Nephron progenitor cell (in vitro differentiated cells): ENCODE measurements at regions not wholly inside any gene's neighbourhood (a gene's known extent, or its start where the extent isn't known, plus 50 kb on each side); places are given as distances from the start of the nearest gene placed in this dataset.

Experiments used
- DNase-seq: peaks from one replicate; pipeline ENCODE4 v3.0.0; 2021
- H3K27ac Mint-ChIP-seq: 2 replicates; pipeline ENCODE4 v1.8.0; 2021; ENCODE audit warnings: mild to moderate bottlenecking, moderate library complexity, mixed read lengths
- H3K27me3 Mint-ChIP-seq: 2 replicates; pipeline ENCODE4 v1.8.0; 2021; ENCODE audit warnings: mild to moderate bottlenecking, low read depth, mixed read lengths; ENCODE audit not compliant: poor library complexity
- H3K36me3 Mint-ChIP-seq: 2 replicates; pipeline ENCODE4 v1.8.0; 2021; ENCODE audit warnings: low read depth, mixed read lengths
- H3K4me1 Mint-ChIP-seq: 2 replicates; pipeline ENCODE4 v1.8.0; 2021; ENCODE audit warnings: mixed read lengths
- H3K4me3 Mint-ChIP-seq: 2 replicates; pipeline ENCODE4 v1.8.0; 2021; ENCODE audit warnings: mild to moderate bottlenecking, moderate library complexity, mixed read lengths
- H3K9me3 Mint-ChIP-seq: 2 replicates; pipeline ENCODE4 v1.8.0; 2021; ENCODE audit warnings: mild to moderate bottlenecking, moderate library complexity, mixed read lengths
- CTCF ChIP-seq: fragments of 200-600 bp; sonication (generic); IDR thresholded peaks from 2 replicates; pipeline ENCODE4 v1.5.0; 2021; ENCODE audit warnings: antibody characterized with exemption

- no peak for TF ChIP-seq CTCF
- Mint-ChIP-seq H3K27ac (no peak overlapping the region), H3K4me1 (no peaks in the 10 kb centered on the region), H3K36me3 (no peaks in the 10 kb centered on the region), H3K4me3 (no peak overlapping the region), H3K9me3 (no peaks in the 10 kb centered on the region), H3K27me3 (no peaks in the 10 kb centered on the region)
- no peak for DNase-seq
Measured at GRCh38 chr3:95514260-95514659, 1300.1 kb upstream of the EPHA6 start.

DNA sequence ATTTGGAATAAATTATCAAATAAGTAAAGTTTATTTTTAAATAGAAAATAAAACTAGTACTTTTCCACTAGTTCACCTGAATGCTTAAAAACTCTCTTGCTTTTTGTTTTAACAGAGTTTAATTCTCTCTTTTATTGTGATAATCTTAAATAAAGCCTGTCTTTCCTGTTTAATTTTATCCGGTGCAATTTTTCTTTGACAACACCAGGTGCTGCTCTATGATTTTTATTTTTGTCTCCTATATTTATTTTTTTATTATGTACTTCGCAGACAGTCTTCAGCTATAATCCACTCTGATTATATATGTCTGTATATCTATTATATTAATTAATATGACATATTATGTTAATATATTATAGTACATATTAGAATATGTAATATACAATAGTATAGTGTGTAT, 1293.0 kb upstream of the EPHA6 start:
- Mint-ChIP-seq H3K4me1 (no peaks in the 10 kb centered on the region), H3K27ac (no peak overlapping the region), H3K4me3 (no peak overlapping the region), H3K36me3 (no peaks in the 10 kb centered on the region), H3K9me3 (no peaks in the 10 kb centered on the region), H3K27me3 (no peaks in the 10 kb centered on the region)
- no peak for TF ChIP-seq CTCF
- DNase-seq = no peak

DNA sequence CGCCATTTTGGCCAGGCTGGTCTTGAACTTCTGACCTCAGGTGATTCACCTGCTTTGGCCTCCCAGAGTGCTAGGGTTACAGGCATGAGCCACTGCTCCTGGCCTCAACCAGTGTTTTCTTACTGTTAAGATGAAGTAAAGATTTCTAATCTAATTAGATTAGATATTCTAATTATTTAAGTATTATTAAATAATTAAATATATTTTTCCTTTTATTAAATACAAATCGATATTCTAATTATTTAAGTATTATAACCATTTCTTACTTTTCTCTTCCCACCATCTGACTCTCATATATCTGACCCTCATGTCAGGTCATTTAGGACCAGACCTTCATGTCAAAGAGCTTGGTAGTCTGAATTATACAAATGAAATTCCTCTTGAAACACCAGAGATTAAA, 1291.9 kb upstream of the EPHA6 start:
- Mint-ChIP-seq H3K4me1 (no peaks in the 10 kb centered on the region), H3K27ac (no peak overlapping the region), H3K4me3 (no peak overlapping the region), H3K9me3 (no peaks in the 10 kb centered on the region), H3K27me3 (no peaks in the 10 kb centered on the region), H3K36me3 (no peaks in the 10 kb centered on the region)
- TF ChIP-seq CTCF = no peak
- DNase-seq = no peak

DNA sequence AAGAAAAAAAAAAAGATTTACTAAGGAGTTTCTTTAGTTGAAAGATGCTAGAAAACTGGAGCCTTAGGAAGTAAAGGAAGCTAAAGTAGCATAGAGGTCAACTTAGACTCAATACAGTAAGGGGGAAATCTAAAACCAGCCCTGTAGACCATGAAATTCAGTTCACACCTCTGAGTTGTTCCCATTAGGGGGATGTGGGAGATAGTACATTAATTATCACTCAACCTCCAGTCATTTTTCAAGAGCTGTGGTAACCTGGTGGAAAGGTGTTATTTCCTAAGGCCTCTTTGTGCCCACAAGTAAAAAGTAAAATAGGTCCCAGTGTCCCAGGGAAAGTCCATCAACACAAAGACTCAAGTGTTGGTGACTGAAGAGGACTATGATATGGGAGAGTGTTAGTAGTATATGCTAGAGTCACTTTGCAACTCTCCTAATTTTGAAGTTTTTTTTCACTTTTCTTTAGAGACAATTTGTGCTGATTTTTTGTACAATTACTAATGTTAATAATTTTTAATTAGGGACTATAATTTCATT, 1274.4 kb upstream of the EPHA6 start:
- no peaks in the 10 kb centered on the region for H3K27me3 Mint-ChIP-seq
- DNase-seq = no peak
- H3K4me1 Mint-ChIP-seq = peaks cover 5% of the 10 kb centered on the region
- no peak for TF ChIP-seq CTCF
- H3K27ac Mint-ChIP-seq = no peak overlapping the region
- H3K4me3 Mint-ChIP-seq = no peak overlapping the region
- H3K36me3 Mint-ChIP-seq = no peaks in the 10 kb centered on the region
- H3K9me3 Mint-ChIP-seq = peaks cover 4% of the 10 kb centered on the region

DNA sequence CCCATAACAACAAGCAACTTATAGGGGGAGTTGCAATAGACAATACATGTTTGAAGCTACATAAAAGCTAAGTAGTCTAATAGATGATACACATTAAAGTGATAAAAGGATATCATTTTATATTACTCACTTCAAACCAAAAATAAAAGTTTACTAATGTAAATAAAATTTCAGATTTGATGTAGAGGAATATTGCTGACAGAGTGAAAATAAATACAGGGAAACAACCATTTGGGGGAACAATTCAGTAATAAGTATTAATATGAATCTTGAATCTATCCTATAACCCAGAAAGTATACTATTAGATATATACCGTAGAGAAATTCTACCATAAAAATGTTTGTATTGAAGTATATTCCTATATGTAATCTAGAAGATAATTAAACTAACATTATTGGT, 1248.9 kb upstream of the EPHA6 start:
- no peaks in the 10 kb centered on the region for H3K27me3 Mint-ChIP-seq
- no peak overlapping the region for H3K4me3 Mint-ChIP-seq
- H3K27ac Mint-ChIP-seq = no peak overlapping the region
- no peak for TF ChIP-seq CTCF
- H3K4me1 Mint-ChIP-seq = no peaks in the 10 kb centered on the region
- DNase-seq = no peak
- H3K9me3 Mint-ChIP-seq = peaks cover 17% of the 10 kb centered on the region
- no peaks in the 10 kb centered on the region for H3K36me3 Mint-ChIP-seq

DNA sequence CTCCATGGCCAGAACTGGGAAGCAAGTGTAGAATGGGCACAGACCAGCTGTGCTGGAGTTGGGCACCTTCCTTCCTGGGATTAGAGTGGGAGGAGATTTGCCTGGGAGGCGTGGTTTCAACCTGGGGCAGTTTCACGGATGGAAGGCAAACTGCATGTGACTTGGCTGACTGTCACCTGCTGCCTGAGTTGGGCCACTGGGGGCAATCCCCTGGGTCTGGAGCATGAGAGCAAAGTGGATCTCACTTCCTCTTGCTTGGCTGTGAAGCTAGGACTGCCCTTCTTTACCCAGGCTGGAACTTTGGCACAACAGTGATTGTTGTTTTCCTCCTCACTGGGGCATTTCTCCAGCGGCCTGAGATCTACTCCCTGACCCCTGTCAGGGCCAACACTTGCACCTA, 1247.0 kb upstream of the EPHA6 start:
- Mint-ChIP-seq H3K9me3 (peaks cover 17% of the 10 kb centered on the region), H3K36me3 (no peaks in the 10 kb centered on the region), H3K4me3 (no peak overlapping the region), H3K27ac (no peak overlapping the region), H3K4me1 (no peaks in the 10 kb centered on the region), H3K27me3 (no peaks in the 10 kb centered on the region)
- DNase-seq = no peak
- TF ChIP-seq CTCF = no peak
